Ramos (cell line): ENCODE measurements at regions not wholly inside any gene's neighbourhood (a gene's known extent, or its start where the extent isn't known, plus 50 kb on each side); places are given as distances from the start of the nearest gene placed in this dataset.

Experiments
- in situ Hi-C: fragments of 300-500 bp; cut with MboI; formaldehyde crosslinking; loops from one replicate; pipeline ENCODE4 v1.14.3; 2022; ENCODE audit warnings: low sequenced_read_pairs; ENCODE audit not compliant: unreplicated experiment

DNA sequence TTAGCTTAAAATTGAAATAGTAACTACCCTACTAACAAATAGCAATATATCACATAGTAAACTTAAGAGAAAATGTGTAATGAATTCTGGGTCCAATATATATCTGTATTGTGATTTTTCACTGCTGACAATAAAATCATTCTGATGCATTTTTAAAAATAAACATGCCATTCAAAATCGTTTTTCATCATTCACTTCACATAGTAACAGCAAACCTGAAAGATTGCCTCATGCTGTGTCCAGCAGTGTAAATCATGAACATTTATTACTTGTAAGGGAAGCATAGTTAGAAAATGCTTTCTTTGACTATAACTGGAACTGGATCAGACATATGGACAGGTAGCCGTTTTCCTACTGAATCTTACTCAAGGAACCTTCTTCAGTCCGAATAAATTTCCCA is 446.1 kb downstream of the UTRN start:
- in situ Hi-C loops = no loop called here

DNA sequence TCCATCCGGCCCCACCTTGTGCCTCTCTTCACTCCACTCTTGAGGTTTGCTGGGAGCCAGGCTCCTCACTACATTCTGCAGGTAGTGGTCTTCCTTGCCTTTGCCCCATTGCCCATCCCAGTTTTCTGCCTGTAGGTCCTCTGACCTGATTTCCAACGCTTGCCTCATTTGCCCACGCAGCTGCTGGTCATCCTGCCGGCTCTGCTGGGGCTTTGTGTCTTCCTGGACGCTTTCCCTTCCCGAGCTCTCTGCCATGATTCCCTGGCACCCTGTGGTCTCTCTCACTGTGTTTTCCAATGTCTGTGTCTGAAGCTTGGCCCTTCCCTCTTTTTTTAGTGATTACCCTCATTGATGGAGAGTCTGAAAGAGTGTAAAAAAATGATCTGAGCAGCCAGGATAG is 451.6 kb downstream of the UTRN start:
- in situ Hi-C loops = no loop called here

DNA sequence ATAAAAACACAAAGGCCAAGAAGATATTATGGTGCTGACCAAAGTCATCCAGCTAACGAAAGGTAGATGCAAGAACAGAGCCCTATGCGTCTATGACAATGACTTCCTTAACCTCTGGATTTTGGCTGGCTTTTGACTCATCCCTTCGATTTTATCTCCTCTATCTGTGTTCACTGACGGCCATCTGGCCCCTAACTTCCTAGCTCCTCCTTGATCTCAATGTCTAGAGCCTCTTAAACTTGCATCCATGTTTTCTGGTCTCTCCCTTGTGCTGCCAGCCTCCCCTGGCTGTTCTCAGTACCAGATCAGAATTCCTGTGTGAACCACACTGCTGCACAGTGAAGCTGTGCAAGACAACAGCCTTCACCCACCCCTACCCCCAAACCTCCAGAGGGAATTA is 452.9 kb downstream of the UTRN start:
- in situ Hi-C loops = no loop called here

DNA sequence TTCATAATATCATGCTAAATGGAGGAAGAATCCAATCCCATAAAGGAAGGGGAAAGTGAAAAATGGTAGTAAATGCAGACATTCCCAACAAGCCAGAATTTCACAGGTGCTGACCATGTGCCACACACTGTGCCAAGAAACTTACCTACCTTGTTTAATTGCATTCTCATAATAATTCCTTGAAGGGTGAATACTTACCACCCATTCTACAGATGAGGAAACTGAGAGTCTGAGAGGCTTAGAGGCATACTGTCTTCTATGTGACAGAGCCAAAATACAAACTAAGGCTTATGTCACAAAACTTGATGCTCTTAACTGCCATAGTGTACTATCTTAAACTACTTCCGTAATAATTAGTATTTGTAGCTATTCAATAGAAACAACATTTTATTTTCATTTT is 454.7 kb downstream of the UTRN start:
- in situ Hi-C loops = no loop called here

DNA sequence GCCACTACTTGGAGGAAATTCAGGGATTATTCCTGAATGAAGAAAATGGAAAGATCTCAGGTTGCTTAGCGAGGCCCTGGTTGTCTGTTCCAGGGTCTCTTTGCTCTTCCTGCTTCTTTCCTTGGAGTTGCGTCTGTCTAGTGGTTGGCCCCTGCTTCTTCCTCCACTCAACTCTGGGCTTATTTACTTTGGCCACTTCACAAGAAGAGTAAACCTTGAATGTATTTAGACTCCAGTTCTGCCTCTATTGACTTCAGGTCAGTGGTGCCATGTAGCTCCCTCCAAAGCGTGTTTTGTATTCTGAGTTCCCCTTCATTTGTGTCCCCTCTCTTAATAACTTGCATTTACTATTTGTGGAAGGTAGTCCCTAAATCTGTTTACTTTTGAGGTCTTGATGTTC is 456.5 kb downstream of the UTRN start:
- in situ Hi-C loops = no loop called here

DNA sequence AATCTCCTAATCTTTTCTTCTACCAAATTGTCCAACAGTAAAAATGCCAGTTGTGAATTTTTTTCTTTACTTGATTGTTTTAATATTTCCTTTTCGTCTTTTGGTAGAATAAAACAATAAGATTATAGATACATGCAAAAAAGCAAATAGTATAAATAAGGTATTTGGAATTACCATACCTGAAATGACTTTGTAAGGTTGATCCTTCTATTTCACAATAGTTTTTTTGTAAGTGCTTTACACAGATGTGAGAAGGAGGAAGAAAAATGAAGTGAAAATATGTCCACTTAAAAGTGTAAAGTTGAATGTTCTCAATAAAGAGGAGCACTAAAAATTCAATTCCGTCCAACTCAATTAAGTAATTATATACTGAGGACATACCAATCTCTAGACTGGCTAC is 457.6 kb downstream of the UTRN start:
- in situ Hi-C loops = no loop called here

DNA sequence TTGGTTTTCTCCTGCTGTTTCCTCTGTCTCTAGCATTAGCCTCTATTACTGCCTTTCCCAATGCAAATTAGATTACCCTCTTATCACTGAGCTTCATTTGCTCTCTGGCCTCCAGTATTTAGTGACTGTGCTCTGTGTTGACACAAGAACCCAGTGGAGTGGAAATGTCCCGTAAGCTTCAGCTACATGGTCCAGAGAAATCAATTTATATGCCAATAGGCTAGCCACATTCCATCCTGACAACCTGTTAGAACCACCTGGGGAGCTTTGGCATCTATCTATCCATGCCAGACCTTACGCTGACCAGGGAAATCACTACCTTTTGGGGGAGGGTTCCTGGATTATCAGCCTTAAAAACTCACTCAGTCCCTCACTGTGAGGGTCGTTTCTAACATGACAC is 459.6 kb downstream of the UTRN start:
- in situ Hi-C loops = no loop called here

DNA sequence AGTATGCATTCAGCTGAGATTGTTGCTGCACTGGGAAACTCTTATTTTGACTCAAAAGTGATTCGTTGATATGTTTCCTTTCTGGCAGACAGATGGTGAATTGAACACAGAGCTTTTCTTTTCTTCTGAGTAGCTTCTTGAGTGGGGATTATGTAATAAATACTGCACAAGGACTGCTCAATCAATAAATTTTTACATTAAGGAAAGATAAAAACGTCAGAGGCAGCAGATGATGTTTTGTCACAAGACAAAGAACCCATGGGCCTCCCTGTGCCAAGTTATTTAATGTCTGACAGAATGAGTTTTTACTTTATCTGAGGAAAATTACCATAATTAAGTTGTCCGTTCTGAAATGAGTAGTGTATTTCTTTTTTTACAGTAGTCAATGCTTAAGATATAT is 460.3 kb downstream of the UTRN start:
- in situ Hi-C loops = no loop called here

DNA sequence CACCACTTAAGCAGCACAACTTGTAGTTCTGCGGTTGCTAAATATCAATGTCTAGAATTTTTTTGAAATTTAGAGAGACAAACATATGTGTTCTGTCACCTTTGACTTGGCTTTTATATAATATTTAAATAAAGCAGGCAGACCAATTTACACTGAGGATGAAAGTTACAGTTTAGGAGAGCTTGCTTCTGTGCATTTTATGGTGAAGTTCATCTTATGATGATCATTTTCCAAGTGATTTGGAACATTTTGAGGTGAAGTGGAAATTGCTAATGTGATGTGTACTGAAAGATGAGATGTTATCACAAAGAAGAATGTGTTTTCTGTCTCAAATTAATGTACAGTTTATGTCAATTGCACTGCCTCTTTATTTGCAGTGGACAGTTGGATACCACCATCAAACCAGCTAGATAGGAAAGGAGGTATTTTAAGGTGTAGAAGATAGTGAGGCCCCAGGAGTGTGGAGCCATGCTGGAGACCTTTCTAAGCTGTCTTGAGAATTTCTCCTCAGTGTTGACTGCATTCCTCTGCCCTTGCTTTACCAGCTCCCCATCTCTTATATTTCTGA is 461.9 kb downstream of the UTRN start:
- in situ Hi-C loops = no loop called here

DNA sequence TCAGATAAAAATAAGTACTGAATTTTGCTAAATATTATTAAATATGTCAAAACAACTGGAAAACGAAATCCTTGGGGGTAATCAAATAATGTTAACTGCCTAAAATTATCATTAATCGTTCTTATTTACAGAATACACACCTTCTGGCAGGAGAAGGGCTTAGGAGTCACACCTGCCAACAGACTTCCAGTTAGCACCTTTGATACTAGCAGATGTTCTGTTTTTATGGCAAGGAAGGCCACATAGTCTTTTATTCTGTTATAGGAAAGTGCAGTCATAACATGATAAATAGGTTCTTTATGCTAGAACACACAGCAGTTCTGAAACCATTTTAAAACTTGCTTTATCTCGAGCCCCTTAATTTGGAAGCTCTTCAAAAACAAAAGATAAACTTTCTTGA is 464.1 kb downstream of the UTRN start:
- in situ Hi-C loops = no loop called here

DNA sequence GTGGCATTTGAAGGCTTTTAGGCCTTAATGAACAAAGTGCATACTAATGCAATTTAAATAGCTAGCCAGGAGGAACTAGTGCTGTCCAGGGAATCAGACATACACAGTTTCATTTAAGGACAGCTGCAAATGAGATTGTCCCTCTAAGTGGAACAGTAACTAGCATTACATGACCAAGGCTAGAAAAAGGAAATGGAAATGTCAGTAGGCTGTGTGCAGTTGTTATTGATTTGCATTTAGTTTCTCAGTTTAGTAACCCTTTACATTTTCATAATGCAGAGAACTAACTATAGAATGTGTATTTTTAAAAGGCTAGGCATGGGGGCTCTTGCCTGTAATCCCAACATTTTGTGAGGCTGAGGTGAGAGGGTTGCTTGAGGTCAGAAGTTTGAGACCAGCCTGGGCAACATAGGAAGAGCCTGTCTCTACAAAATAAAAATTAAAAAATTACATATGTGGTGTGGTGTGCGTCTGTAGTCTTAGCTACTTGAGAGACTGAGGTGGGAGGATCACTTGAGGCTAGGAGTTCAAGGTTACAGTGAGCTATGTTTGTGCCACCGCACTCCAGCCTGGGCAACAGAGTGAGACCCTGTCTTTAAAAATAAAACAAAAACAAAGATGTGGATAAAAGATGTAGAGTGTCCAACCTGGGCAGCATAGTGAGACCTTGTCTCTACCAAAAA is 468.0 kb downstream of the UTRN start:
- in situ Hi-C loops = no loop called here

DNA sequence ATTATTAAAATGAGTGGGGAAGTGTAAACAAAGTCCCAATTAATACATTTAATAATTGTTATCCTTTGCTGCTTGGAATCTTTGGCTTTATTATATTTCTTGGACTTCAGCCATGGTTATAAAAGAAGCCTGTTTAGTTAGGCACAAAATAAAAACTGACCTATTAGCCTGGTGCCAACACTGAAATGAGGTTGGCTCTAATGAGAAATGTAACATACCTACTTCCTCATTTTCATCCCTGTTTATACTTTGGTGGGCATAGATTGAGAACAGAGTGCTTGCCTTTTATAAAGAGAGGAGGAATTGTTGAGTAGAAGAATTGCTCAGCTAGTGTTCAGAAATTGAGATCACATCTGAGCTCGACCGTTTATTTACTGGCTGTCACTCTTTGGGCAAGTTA is 471.3 kb downstream of the UTRN start:
- in situ Hi-C loops = no loop called here

DNA sequence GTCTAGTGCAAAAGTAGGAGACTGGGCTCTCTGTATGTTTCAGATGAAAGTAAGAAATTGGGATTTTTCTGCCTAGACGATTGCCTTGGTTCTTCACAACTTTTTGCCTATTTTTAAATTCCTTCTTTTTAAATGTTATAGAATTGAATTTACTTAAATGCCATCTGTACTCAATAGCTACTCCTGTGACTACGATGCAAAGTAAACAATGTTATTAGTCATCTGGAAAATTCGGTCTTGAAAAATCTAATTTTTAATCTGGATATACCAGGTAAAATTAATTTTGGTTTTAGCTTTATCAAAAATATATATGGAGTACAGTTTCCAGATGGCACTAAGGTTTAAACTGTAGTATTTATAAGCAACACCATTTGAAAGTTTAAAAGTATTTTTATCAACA is 472.2 kb downstream of the UTRN start:
- in situ Hi-C loops = no loop called here

DNA sequence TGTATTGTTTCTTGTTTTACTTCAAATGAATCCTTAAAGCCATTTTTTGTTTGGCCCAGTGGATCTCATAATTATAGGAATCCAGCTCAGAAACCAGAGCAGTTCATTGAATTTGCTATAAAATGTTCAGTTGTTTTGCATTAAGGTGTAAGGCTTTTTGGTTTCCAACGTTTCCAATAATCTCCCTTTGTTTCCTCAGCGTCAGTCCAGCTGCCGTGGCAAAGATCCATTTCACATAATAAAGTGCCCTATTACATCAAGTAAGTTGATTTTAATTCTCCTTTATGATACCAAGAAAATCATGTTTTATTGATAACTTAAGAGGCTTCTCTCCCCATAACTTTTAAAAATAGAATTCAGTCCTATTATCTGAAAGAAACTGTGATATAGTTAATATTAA is 472.6 kb downstream of the UTRN start:
- in situ Hi-C loops = no loop called here

DNA sequence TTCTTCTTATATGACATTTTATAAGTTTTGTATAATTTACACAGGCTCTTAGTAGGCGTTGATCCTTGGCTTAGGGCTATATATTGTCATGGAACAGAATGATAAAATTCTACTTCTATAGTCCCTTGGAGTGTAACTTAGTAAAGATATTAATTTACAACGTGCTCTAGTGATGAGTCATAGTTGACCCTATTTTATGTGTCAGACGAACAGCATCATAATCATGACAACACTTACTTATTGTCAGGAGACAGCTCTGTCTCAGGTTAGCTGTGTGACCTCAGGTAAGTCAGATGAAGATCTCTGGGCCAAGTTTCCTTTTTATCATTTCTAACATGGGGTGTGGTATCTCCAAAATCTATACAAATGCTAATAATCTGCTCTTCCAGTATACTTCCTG is 473.5 kb downstream of the UTRN start:
- in situ Hi-C loops = no loop called here

DNA sequence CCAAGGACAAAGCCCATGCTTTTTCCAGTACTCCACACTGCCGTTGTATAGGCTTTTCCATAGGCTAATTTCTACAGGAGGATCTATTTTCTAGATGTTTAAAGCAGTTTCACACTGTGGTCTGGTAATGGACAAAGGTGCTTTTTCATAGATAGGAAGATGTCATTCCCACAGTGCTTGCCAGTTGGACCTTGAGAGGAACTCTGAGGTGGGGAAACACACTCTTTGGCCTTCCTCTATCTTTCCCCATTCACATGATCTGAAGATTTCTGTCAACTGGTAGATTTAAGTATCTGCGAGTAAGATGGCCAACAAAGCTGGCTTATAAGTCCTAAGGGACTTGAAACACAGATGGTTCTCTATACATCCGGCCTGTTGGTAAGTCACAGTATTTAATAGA is 477.3 kb downstream of the UTRN start:
- in situ Hi-C loops = no loop called here

DNA sequence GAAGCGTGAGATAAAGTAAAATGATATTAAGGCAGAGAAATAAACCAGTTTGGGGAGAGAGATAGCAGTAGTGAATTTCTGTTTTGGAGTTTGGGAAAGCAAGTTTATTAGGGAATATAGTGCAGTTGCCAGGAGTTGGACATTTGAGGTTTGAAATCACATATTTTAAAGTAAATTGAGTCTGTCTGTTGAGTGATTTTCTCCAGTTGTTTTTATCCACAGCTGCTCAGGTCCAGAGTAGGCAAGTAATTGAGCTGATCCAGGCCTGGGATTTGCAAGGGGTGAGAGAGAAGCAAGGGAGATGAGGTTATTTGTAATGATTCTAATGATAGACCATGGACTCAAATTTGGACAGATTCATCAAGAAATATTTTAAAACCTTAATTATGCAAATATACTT is 481.9 kb downstream of the UTRN start:
- in situ Hi-C loops = no loop called here

DNA sequence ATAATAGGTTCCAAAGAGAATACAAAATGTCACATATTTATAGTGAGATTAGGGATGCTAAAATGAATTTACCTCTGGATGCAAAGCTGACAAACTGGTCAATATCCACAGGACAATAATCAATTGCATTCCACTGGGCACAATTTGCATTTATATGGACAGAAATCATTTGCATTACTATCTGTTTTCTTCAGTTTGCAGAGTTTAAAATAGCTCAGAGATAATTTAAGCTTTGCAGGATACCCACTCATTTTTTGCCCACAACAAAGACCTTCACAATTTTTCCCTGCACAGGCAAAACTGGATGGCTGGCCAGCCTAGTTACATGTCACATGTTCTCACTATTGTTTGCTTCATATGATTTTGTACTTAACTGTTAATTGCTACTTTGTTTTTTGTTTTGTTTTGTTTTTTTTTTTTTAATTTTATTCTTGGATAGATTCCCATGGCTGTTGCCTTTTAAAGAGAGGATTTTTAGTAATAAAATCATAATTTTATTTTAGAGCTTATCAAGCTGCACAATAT is 483.5 kb downstream of the UTRN start:
- in situ Hi-C loops = no loop called here

DNA sequence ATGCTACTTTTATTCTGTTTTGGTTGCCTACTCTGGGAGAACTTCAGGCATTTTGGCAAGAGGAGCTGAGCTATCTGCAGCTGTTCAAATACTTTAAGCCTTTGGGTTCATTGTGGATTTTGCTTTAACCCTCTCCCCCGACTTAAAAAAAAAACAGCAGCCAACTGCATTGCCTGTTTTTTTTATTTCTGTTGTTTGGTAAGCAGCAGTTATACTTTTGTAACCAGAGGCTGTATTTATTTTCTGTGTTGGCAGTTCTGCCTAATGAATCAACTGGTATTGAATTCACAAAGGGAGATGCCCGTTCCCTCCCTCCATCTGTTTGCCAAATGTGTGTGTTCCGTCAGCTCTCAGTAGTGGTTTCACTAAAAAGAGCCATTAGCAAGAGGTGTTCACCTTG is 484.0 kb downstream of the UTRN start:
- in situ Hi-C loops = no loop called here

DNA sequence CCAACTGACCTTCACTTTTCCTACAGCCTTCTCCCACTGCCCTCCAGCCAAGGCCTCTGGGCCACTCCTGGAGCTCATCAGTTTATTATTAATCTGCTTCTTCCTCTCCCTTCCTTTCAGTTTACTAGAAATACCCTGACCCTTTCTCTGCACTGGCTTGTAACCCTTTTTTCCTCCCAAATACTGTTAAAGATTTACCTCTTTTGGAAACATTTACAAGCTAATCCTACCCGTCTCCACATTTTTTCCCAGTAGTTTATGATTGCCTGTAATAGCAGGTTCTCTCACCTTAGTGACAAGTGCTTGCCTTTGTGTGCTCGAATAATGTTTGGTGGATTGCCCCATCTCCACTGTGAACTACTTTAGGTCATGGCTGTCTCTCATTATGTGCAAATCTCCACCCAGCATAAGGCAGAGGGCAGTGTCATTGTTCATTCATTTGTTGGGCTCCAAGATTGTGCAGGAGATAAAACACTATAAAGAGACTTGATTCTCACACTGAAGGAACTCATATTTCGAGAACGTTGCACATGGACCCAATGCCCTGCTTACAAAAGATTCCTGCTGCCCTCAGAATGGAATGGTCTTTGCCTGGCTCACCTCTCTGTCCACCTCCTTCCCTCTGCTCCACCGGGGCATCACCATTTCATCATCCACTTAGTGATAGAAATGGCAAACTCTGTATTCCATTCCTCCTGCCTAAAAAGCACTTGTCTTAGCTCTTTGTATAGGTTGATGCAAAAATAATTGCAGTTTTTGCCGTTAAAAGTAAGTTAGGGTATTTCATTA is 491.1 kb downstream of the UTRN start:
- in situ Hi-C loops = no loop called here

DNA sequence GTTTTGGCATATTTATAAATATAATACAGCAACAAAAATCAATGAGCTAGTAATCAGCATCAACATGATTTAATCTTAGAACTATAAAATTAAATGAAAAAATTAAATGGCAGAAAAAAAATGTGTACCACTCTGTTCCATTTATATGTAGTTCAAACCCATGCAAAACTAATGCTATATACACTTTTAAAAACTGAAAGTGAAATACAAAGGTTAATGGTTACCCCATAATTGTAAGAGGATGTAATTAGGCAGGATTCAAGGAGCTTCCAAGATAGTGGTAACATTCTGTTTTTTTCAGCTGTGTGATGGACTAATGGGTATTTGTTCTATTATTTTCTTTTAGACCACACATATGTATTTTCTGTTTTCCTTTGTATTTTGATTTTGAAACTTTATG is 492.1 kb downstream of the UTRN start:
- in situ Hi-C loops = no loop called here

DNA sequence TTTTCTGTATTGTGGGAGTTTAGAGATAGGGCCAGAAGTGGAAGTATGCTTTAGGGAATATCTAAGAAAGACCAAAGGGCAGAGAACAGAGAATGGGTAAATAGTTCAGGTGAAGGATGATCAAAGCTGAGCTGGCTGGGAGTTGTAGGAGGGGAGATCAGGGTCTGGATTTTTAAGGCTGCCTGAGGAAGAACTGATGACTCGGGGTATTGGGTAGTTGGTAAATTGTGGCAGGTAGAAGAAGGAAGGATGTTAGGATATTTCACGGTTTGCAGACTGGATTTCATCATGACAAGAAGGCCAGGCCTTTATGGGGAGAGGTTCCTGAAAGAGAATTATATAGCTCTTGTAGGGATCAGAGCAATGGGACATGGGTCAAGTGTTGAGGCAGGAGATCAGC is 492.9 kb downstream of the UTRN start:
- in situ Hi-C loops = no loop called here
